Stimulated activated naive B cell treated with anti-CD40 and anti-IgM and Interleukin-4, amounts not matched to agents 10 μg/mL and 1 μg/mL and 100 μg/mL, for 72 hours (primary cell): ENCODE measurements at regions not wholly inside any gene's neighbourhood (a gene's known extent, or its start where the extent isn't known, plus 50 kb on each side); places are given as distances from the start of the nearest gene placed in this dataset.

Source experiments
- ATAC-seq, 2 donors: fragments of 150-1000 bp; cut with Tn5 transposase; replicated peaks; 2 replicates each; pipeline ENCODE4 v1.10.0; 2021; ENCODE audit warnings: moderate library complexity in 1 of 2
- DNase-seq: peaks from one replicate; pipeline ENCODE4 v3.0.0; 2021
- H3K27ac Mint-ChIP-seq: one replicate; pipeline ENCODE4 v1.8.0; 2022; ENCODE audit warnings: mild to moderate bottlenecking, mixed read lengths
- H3K27me3 Mint-ChIP-seq, 2 donors: one replicate each; pipeline ENCODE4 v1.8.0; 2022; ENCODE audit warnings: mixed read lengths in 2 of 2
- H3K36me3 Mint-ChIP-seq, 2 donors: one replicate each; pipeline ENCODE4 v1.8.0; 2022; ENCODE audit warnings: mixed read lengths in 2 of 2, mild to moderate bottlenecking in 1 of 2
- H3K4me1 Mint-ChIP-seq, 2 donors: one replicate each; pipeline ENCODE4 v1.8.0; 2022; ENCODE audit warnings: mixed read lengths in 2 of 2, mild to moderate bottlenecking in 1 of 2
- H3K4me3 Mint-ChIP-seq, 2 donors: one replicate each; pipeline ENCODE4 v1.8.0; 2022; ENCODE audit warnings: mild to moderate bottlenecking in 2 of 2, mixed read lengths in 2 of 2, moderate library complexity in 1 of 2
- H3K9me3 Mint-ChIP-seq, 2 donors: one replicate each; pipeline ENCODE4 v1.8.0; 2022; ENCODE audit warnings: mixed read lengths in 2 of 2, mild to moderate bottlenecking in 1 of 2

- no peaks in the 10 kb centered on the region for H3K9me3 Mint-ChIP-seq
Measured at GRCh38 chr2:43052204-43052943, 174.0 kb downstream of the ZFP36L2 start.

GRCh38 chr2:43051338-43051737, 175.1 kb downstream of the ZFP36L2 start:
- peaks cover 0 to 2% of the 10 kb centered on the region in 2 donors for H3K36me3 Mint-ChIP-seq
- DNase-seq (no peak), ATAC-seq (no peak)
- peaks cover 23 to 26% of the 10 kb centered on the region in 2 donors for H3K4me1 Mint-ChIP-seq
- H3K27me3 Mint-ChIP-seq, result peaks cover 20 to 39% of the 10 kb centered on the region in 2 donors
- no peak overlapping the region for H3K4me3 Mint-ChIP-seq
- no peak overlapping the region for H3K27ac Mint-ChIP-seq
- no peaks in the 10 kb centered on the region for H3K9me3 Mint-ChIP-seq

More at GRCh38 chr2:43052204-43052943, 174.0 kb downstream of the ZFP36L2 start:
- ATAC-seq, result no peak
- no peak overlapping the region for H3K4me3 Mint-ChIP-seq
- peaks cover 0 to 2% of the 10 kb centered on the region in 2 donors for H3K36me3 Mint-ChIP-seq
- peaks cover 18 to 19% of the 10 kb centered on the region in 2 donors for H3K4me1 Mint-ChIP-seq
- peaks cover 20 to 38% of the 10 kb centered on the region in 2 donors for H3K27me3 Mint-ChIP-seq
- H3K27ac Mint-ChIP-seq, result no peak overlapping the region
- DNase-seq, result no peak

GRCh38 chr2:43050866-43051265, 175.5 kb downstream of the ZFP36L2 start:
- peaks cover 20 to 39% of the 10 kb centered on the region in 2 donors for H3K27me3 Mint-ChIP-seq
- ATAC-seq (no peak), DNase-seq (no peak)
- H3K36me3 Mint-ChIP-seq, result peaks cover 0 to 2% of the 10 kb centered on the region in 2 donors
- no peak overlapping the region for H3K4me3 Mint-ChIP-seq
- no peak overlapping the region for H3K27ac Mint-ChIP-seq
- H3K9me3 Mint-ChIP-seq, result no peaks in the 10 kb centered on the region
- peaks cover 23 to 26% of the 10 kb centered on the region in 2 donors for H3K4me1 Mint-ChIP-seq

- H3K9me3 Mint-ChIP-seq, result no peaks in the 10 kb centered on the region
Measured at GRCh38 chr2:43049836-43050801, 176.3 kb downstream of the ZFP36L2 start.

GRCh38 chr2:43047187-43047780, 179.1 kb downstream of the ZFP36L2 start:
- Mint-ChIP-seq H3K36me3 (peaks cover 0 to 2% of the 10 kb centered on the region in 2 donors), H3K27ac (no peak overlapping the region), H3K4me1 (peaks cover 23 to 26% of the 10 kb centered on the region in 2 donors), H3K9me3 (no peaks in the 10 kb centered on the region), H3K4me3 (no peak overlapping the region), H3K27me3 (peaks cover 19 to 26% of the 10 kb centered on the region in 2 donors)
- ATAC-seq, result no peak
- DNase-seq, result no peak

More at GRCh38 chr2:43049836-43050801, 176.3 kb downstream of the ZFP36L2 start:
- H3K4me1 Mint-ChIP-seq, result peaks cover 23 to 26% of the 10 kb centered on the region in 2 donors
- H3K4me3 Mint-ChIP-seq, result no peak overlapping the region
- no peak for DNase-seq
- H3K36me3 Mint-ChIP-seq, result peaks cover 0 to 2% of the 10 kb centered on the region in 2 donors
- H3K27me3 Mint-ChIP-seq, result peaks cover 20 to 32% of the 10 kb centered on the region in 2 donors
- peak overlapping the region; percentile 47 for H3K27ac Mint-ChIP-seq
- ATAC-seq, result peak in 1 of 2 donors; percentile 13

GRCh38 chr2:43045866-43046265, 180.5 kb downstream of the ZFP36L2 start:
- no peak for ATAC-seq

GRCh38 chr2:43044093-43044681, 182.2 kb downstream of the ZFP36L2 start:
- peaks cover 12 to 18% of the 10 kb centered on the region in 2 donors for H3K4me1 Mint-ChIP-seq
- no peaks in the 10 kb centered on the region for H3K9me3 Mint-ChIP-seq
- H3K27me3 Mint-ChIP-seq, result peaks cover 0 to 7% of the 10 kb centered on the region in 2 donors

More at GRCh38 chr2:43045866-43046265, 180.5 kb downstream of the ZFP36L2 start:
- H3K4me3 Mint-ChIP-seq, result no peak overlapping the region
- H3K9me3 Mint-ChIP-seq, result no peaks in the 10 kb centered on the region
- H3K4me1 Mint-ChIP-seq, result peaks cover 23 to 25% of the 10 kb centered on the region in 2 donors
- peaks cover 12 to 21% of the 10 kb centered on the region in 2 donors for H3K27me3 Mint-ChIP-seq
- peaks cover 0 to 2% of the 10 kb centered on the region in 2 donors for H3K36me3 Mint-ChIP-seq
- no peak overlapping the region for H3K27ac Mint-ChIP-seq
- DNase-seq, result no peak

GRCh38 chr2:43043553-43043870, 182.9 kb downstream of the ZFP36L2 start:
- H3K4me1 Mint-ChIP-seq, result peaks cover 10 to 18% of the 10 kb centered on the region in 2 donors
- ATAC-seq, result no peak
- no peaks in the 10 kb centered on the region for H3K36me3 Mint-ChIP-seq
- peaks cover 0 to 7% of the 10 kb centered on the region in 2 donors for H3K27me3 Mint-ChIP-seq
- H3K9me3 Mint-ChIP-seq, result no peaks in the 10 kb centered on the region
- H3K27ac Mint-ChIP-seq, result no peak overlapping the region
- no peak overlapping the region for H3K4me3 Mint-ChIP-seq
- no peak for DNase-seq

More at GRCh38 chr2:43044093-43044681, 182.2 kb downstream of the ZFP36L2 start:
- DNase-seq (no peak), ATAC-seq (no peak)
- H3K27ac Mint-ChIP-seq, result no peak overlapping the region
- H3K4me3 Mint-ChIP-seq, result no peak overlapping the region
- no peaks in the 10 kb centered on the region for H3K36me3 Mint-ChIP-seq

GRCh38 chr2:43041661-43042360, 184.6 kb downstream of the ZFP36L2 start:
- Mint-ChIP-seq H3K4me3 (no peak overlapping the region), H3K27me3 (no peaks in the 10 kb centered on the region), H3K36me3 (no peaks in the 10 kb centered on the region), H3K9me3 (no peaks in the 10 kb centered on the region), H3K27ac (no peak overlapping the region), H3K4me1 (peaks cover 4 to 11% of the 10 kb centered on the region in 2 donors)
- DNase-seq (no peak), ATAC-seq (no peak)

- Mint-ChIP-seq H3K27me3 (no peaks in the 10 kb centered on the region), H3K9me3 (no peaks in the 10 kb centered on the region), H3K27ac (no peak overlapping the region), H3K4me1 (peaks cover 3 to 7% of the 10 kb centered on the region in 2 donors), H3K36me3 (no peaks in the 10 kb centered on the region), H3K4me3 (no peak overlapping the region)
- no peak for DNase-seq
- ATAC-seq, result no peak
Measured at GRCh38 chr2:43041173-43041591, 185.2 kb downstream of the ZFP36L2 start.

- H3K36me3 Mint-ChIP-seq, result no peaks in the 10 kb centered on the region
- no peak overlapping the region for H3K4me3 Mint-ChIP-seq
- H3K27ac Mint-ChIP-seq, result no peak overlapping the region
- no peak for DNase-seq
- no peaks in the 10 kb centered on the region for H3K9me3 Mint-ChIP-seq
- peaks cover 3 to 7% of the 10 kb centered on the region in 2 donors for H3K4me1 Mint-ChIP-seq
- H3K27me3 Mint-ChIP-seq, result no peaks in the 10 kb centered on the region
- ATAC-seq, result no peak
Measured at GRCh38 chr2:43040084-43040854, 186.1 kb downstream of the ZFP36L2 start.

GRCh38 chr2:43039376-43040080, 186.9 kb downstream of the ZFP36L2 start:
- Mint-ChIP-seq H3K4me1 (peaks cover 3 to 7% of the 10 kb centered on the region in 2 donors), H3K4me3 (no peak overlapping the region), H3K9me3 (no peaks in the 10 kb centered on the region), H3K27ac (no peak overlapping the region), H3K27me3 (no peaks in the 10 kb centered on the region), H3K36me3 (no peaks in the 10 kb centered on the region)
- no peak for ATAC-seq
- DNase-seq, result no peak
